ENCODE measurements at regions not wholly inside any gene's neighbourhood (a gene's known extent, or its start where the extent isn't known, plus 50 kb on each side); places are given as distances from the start of the nearest gene placed in this dataset.

GRCh38 chr15:77860071-77860691 is 217.3 kb downstream of the TBC1D2B start:
- H3K27me3 ChIP-seq = peaks cover 0 to 35% (median 0%) of the 10 kb centered on the region in 4 donors
- no peak for TF ChIP-seq CTCF (IDR thresholded peaks at IDR 0.05)
- TF ChIP-seq POLR2A (IDR thresholded peaks at IDR 0.05) = no peak
- H3K9me3 ChIP-seq = no peaks in the 10 kb centered on the region
- DNase-seq = no peak
- H3K27ac ChIP-seq = no peak overlapping the region
- 71 to 76% methylated on average over 3 to 9 of the region's 10 CpGs for WGBS, 2 donors
- H3K36me3 ChIP-seq = no peaks in the 10 kb centered on the region
- no peak overlapping the region for H3K4me3 ChIP-seq
- intact Hi-C loops (cut with DNase I) = no loop called here
- peaks cover 0 to 3% (median 0%) of the 10 kb centered on the region in 3 donors for H3K4me1 ChIP-seq

GRCh38 chr15:77859491-77860060 is 217.9 kb downstream of the TBC1D2B start:
- DNase-seq = no peak
- Histone ChIP-seq H3K4me3 (no peak overlapping the region), H3K36me3 (no peaks in the 10 kb centered on the region), H3K9me3 (no peaks in the 10 kb centered on the region), H3K4me1 (peaks cover 0 to 3% (median 0%) of the 10 kb centered on the region in 3 donors), H3K27me3 (peaks cover 0 to 34% (median 0%) of the 10 kb centered on the region in 4 donors), H3K27ac (no peak overlapping the region)
- WGBS, 2 donors = 56 to 67% methylated on average over 1 of the region's 2 CpGs
- intact Hi-C loops (cut with DNase I) = no loop called here
- TF ChIP-seq CTCF (IDR thresholded peaks at IDR 0.05) = no peak
- no peak for TF ChIP-seq POLR2A (IDR thresholded peaks at IDR 0.05)

- no peak for DNase-seq
- Histone ChIP-seq H3K4me3 (no peak overlapping the region), H3K27ac (no peak overlapping the region), H3K4me1 (peaks cover 0 to 3% (median 0%) of the 10 kb centered on the region in 3 donors), H3K36me3 (no peaks in the 10 kb centered on the region), H3K9me3 (no peaks in the 10 kb centered on the region), H3K27me3 (peaks cover 0 to 33% (median 0%) of the 10 kb centered on the region in 4 donors)
- intact Hi-C loops (cut with DNase I) = no loop called here
- 68 to 75% methylated on average over 10 to 11 of the region's 11 CpGs for WGBS, 2 donors
- TF ChIP-seq POLR2A (IDR thresholded peaks at IDR 0.05) (no peak), CTCF (IDR thresholded peaks at IDR 0.05) (no peak)
These were observed 218.6 kb downstream of the TBC1D2B start for GRCh38 chr15:77858792-77859490.

- Histone ChIP-seq H3K27ac (no peak overlapping the region), H3K9me3 (no peaks in the 10 kb centered on the region), H3K27me3 (peaks cover 0 to 36% (median 0%) of the 10 kb centered on the region in 4 donors), H3K4me1 (no peaks in the 10 kb centered on the region), H3K4me3 (no peak overlapping the region), H3K36me3 (no peaks in the 10 kb centered on the region)
- TF ChIP-seq CTCF (IDR thresholded peaks at IDR 0.05) (no peak), POLR2A (IDR thresholded peaks at IDR 0.05) (no peak)
- 68 to 75% methylated on average over 6 of the region's 7 CpGs for WGBS, 2 donors
- DNase-seq = no peak
- intact Hi-C loops (cut with DNase I) = no loop called here
These were observed 220.1 kb downstream of the TBC1D2B start for GRCh38 chr15:77857419-77857818.

- no peaks in the 10 kb centered on the region for H3K36me3 ChIP-seq
- intact Hi-C loops (cut with DNase I) = no loop called here
- DNase-seq = no peak
- no peak overlapping the region for H3K27ac ChIP-seq
- H3K9me3 ChIP-seq = no peaks in the 10 kb centered on the region
- H3K4me3 ChIP-seq = no peak overlapping the region
- 38 to 56% methylated on average over 1 of the region's 1 CpG for WGBS, 2 donors
- peaks cover 0 to 41% (median 0%) of the 10 kb centered on the region in 4 donors for H3K27me3 ChIP-seq
- H3K4me1 ChIP-seq = no peaks in the 10 kb centered on the region
- TF ChIP-seq CTCF (IDR thresholded peaks at IDR 0.05) (no peak), POLR2A (IDR thresholded peaks at IDR 0.05) (no peak)
These were observed 220.7 kb downstream of the TBC1D2B start for GRCh38 chr15:77856705-77857346.

Measured in esophagus squamous epithelium (tissue), 5 donors.